Cerebellar cortex (tissue), 1 donor: ENCODE measurements at regions not wholly inside any gene's neighbourhood (a gene's known extent, or its start where the extent isn't known, plus 50 kb on each side); places are given as distances from the start of the nearest gene placed in this dataset.
"Not testable (repeated sequence)": the region's sequence is repeated elsewhere in the genome, so short reads cannot be mapped to it uniquely, and the experiment has no call there.

Experiments used
- DNase-seq: peaks from one replicate; pipeline ENCODE4 v3.0.0-alpha.2; 2015; ENCODE audit warnings: low spot score

DNA sequence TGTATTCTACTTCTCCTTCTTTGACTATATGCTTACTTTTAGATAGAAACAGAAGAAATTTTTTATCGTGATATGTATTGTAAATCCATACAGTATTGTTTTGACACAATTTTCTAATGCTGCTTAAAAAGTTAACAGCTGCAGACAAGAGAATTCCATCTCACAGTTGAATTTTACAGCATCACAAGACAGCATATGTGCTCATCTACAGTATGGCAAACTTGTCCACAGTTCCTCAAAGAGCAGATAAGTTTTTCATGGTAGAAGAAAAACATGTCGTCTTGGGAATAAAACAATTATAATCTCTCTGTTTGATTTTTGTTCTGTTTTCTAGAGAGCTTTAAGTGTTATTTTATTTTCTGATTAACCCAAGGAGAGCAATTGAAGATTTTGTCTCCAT, 438.5 kb upstream of the NUDT12 start:
- no peak for DNase-seq

GRCh38 chr5:103993031-103993430, 430.4 kb upstream of the NUDT12 start:
- no peak for DNase-seq

GRCh38 chr5:103990064-103990463, 427.5 kb upstream of the NUDT12 start:
- DNase-seq, result no peak

DNA sequence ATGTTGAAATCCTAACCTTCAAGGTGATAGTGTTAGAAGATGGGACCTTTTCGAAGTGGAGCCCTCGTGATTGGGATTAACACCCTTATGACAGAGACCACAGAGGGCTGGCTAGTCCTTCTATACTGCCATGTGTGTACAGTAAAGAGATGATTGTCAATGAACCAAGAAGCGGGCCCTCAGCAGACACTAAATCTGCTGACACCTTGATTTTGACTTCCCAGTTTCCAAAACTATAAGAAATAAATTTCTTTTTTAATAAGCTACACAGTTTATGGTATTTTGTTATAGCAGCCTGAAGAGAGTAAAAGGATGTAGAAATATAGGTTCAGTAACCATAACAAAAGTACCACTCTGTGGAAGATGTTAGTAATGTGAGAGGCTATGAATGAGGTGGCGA, 419.0 kb upstream of the NUDT12 start:
- DNase-seq, result no peak

DNA sequence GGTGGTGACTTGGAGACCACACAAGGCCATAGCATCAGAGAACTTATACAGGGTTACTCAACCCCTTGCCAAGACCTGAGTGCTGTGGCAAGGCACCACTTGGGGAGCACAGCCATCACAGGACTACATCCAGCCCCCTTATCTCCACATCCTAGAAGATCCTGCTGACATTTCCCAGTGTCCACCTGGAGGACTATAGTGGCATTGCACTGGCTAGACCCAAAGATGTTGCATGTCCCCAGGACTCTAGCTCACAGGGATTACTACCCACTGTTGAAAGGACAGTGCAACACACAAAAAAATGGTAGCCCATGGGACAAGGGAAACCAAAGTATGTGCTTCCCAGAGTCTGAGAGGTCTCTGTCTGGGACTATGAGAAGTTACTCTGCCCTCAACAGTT, 411.1 kb upstream of the NUDT12 start:
- DNase-seq, result no peak

DNA sequence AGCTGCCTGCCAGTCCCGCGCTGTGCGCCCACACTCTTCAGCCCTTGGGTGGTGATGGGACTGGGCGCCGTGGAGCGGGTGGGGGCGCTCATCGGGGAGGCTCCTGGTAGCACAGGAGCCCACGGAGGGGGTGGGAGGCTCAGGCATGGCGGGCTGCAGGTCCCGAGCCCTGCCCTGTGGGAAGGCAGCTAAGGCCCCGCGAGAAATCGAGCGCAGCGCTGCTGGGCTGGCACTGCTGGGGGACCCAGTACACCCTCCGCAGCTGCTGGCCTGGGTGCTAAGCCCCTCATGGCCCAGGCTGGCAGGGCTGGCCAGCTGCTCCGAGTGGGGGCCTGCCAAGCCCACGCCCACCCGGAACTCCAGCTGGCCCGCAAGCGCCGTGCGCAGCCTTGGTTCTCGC, 403.7 kb upstream of the NUDT12 start:
- not testable (repeated sequence) for DNase-seq

- DNase-seq, result no peak
These were observed 399.4 kb upstream of the NUDT12 start for GRCh38 chr5:103962023-103962422.

- DNase-seq, result no peak
These were observed 391.2 kb upstream of the NUDT12 start for GRCh38 chr5:103953601-103954382.

DNA sequence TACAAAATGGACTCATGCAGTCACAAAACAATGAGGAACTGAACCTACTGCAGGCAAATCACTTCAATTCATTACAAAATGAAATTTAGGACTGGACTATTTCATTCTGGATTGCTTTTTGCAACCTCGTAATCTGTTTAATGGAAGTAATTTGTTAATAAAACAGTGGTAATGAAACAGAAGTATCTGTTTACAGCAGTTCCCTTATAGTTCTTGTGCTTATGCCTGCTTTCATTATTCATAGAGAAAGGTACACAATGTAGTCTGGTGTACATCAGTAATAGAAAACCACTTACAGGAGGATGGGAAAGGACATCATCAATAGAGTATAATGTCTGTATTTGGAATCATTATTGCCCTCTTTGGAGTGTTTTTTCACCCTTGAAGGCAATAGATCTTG, 389.2 kb upstream of the NUDT12 start:
- DNase-seq, result no peak

DNA sequence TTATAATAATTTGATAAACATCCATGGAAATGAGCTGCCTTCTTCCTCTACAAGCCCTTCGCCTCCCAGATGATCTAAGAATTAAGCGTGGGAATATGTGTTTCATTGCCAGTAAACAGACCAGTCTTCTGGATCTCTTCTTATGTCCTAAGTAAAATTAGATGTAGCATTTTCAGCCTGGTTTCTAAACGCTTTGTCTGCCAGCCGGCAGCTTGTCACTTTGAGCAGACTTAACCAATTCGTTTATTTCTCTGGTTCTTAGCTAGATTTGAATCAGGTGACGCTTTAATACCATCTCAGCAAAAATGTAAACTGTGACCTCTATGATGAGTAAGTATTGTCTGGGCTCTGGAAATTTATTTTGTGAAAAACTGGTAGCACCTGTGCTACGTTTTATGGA, 380.6 kb upstream of the NUDT12 start:
- DNase-seq, result no peak

DNA sequence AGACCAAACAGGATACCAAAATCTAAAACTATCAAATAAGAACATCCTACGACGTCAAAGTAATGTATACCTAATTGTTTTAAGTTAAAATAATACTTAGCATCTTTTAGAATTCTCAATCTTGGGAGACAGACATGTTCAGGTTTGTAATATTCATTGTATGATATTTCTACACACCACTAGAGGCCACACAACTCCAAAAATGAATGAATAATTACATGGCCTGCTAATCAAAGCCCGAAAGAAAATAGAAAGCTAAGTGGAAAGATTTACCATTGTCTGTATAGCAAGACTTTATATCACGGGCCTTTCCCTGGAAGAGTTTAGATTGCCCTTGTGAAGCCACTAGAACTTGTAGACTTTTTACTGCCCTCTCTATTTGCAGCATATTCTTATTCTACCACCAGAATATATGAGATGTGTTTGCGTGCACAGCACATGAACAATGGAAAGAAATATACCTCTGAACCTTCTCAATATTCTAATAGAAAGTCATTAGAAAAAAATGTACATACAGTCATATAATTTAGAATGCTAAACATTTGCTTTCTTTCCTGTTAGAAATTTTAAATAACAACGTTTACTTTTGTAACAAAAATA, 380.1 kb upstream of the NUDT12 start:
- DNase-seq, result no peak

- DNase-seq, result peak; percentile 59
These were observed 379.0 kb upstream of the NUDT12 start for GRCh38 chr5:103941596-103941995.

DNA sequence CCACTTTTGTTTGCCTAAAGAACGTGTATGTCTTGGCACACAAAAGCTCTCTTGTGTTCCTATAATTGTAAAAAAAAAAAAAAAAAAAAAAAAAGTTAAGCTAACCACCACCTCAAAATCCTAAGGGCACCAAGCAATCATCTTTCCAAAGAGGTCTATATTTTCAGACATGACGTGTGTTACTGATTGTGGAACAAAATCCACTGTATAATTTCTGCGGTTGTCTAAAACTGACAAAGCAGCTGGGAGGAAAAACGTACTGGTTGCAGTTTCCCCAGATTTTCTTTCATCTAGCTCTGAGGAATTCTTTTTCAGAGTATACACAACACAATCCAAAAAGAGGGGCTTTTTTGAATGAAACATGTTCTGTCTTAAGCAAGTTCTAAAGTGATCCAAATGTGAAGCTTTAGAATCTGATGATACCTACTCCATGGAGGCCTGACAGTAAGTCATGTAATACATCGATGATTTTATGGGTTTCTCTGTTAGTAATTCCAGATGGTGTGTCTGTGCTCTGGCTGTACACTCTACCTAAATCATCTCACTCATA, 375.6 kb upstream of the NUDT12 start:
- DNase-seq, result no peak

DNA sequence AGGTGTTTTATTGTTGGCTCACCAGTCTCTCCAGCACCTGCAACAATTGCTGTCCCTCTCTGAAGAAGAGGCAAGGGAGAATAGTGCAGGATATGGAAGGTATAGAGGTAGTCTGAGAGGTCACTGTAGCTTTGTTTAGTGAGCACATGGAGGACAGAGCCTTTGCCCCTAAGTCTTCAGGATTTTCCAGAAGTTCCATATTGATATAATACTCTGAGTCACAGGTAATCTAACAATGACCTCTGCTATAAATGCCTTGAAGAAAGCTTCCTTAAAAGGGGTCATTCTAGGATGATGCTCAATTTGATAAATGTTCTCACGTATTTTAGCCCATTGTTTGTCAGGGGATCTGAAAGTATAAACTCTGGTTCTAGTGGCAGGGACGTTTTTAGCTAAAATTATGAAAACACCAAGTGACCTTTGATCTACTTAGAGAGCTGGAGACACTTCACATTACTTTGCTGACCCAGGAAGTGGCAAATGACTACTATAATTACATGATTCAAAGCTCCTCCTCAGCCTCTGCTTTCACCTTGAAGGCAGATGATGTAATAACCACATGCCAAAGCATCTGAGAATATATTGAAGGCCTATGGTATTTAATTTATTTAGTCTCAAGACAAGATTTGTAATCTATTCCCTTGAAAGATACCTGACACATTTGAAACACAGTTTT, 366.9 kb upstream of the NUDT12 start:
- DNase-seq, result peak; percentile 74

DNA sequence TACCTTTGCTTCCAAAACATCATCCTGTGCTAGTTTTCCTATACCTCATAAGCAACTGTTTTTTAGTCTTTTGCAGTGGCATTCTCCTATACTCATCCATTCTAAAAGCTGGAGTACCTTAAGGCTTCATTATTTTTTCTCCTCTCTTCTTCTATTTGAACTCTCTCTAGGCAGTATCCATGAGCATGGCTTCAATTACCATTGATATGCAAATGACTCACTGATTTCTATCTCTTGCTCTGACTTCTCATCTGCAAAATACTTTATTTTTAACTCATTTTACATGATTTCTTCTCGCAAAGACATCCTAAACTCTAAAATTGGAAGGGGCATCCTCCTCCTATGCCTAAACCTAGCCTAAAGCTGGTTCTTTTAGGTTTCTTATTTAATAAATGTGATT, 365.1 kb upstream of the NUDT12 start:
- no peak for DNase-seq

GRCh38 chr5:103923616-103924168, 361.1 kb upstream of the NUDT12 start:
- DNase-seq, result peak; percentile 82

- no peak for DNase-seq
These were observed 356.9 kb upstream of the NUDT12 start for GRCh38 chr5:103919506-103919905.

GRCh38 chr5:103918668-103919367, 356.2 kb upstream of the NUDT12 start:
- peak; percentile 88 for DNase-seq

- peak; percentile 48 for DNase-seq
These were observed 352.5 kb upstream of the NUDT12 start for GRCh38 chr5:103915081-103915480.

DNA sequence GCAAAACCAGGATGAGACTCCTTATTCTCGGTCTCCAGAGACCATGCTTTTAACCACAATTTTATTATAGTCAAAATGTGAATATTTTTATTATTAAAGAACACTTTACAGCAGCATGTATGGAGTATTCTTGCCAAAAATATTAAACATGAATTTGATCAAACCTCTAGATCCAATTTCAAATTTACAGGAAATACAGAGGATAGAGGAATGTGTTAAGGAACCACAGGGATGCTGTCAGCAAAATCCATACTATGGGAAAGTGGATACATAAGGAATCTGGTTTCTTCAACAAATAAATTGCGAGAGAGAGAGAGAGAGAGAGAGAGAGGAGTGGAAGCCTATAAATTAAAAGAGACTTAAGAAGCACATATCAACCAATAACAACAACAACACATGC, 348.2 kb upstream of the NUDT12 start:
- peak; percentile 32 for DNase-seq

GRCh38 chr5:103910011-103910410, 347.4 kb upstream of the NUDT12 start:
- DNase-seq, result peak; percentile 54

DNA sequence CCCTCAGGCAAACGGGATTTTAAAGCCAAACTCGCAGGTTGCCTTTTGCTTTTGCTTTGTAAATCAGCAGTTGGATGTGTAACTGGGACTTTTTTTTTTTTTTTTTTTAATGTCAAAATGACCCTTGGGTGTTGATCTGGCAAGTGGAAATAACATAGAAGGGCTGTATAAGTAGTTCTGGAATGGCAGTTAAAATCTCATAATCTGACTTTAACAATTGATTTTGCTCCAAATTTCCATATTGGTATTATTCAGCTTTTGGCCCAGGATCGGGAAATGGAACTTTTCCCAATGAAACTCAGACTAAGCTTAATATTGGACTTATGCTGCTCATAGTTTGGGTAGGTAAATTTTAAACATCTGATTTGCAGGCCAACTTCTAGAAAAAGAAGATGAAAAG, 346.8 kb upstream of the NUDT12 start:
- DNase-seq, result peak; percentile 50
